NCI-H82 (cell line): ENCODE measurements at regions not wholly inside any gene's neighbourhood (a gene's known extent, or its start where the extent isn't known, plus 50 kb on each side); places are given as distances from the start of the nearest gene placed in this dataset.

Source experiments
- DNase-seq: peaks from one replicate; lab custom pipeline; 2025; lab: John Stamatoyannopoulos, UW

GRCh38 chr13:58795715-58796114, 1164.2 kb downstream of the PCDH17 start:
- peak; percentile 10 for DNase-seq

DNA sequence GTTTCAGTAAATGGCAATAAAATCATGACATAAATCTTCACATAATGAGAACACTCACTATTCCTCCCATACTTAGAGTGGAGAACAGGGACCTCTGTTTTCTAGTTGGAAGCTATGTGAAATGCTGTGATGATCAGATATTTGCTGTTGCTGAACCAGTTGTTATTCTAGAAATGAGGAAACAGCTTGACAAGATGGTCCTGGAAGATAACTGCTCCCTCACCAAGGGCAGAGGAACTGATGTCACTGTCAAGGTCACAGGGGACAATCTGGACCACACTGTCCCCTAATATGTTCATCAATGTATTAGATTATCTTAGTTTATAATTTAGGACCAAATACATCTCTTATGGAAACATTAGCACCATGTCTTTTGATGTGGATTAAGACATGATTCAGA, 1173.3 kb downstream of the PCDH17 start:
- DNase-seq = no peak

GRCh38 chr13:58806401-58806800, 1174.9 kb downstream of the PCDH17 start:
- DNase-seq = peak; percentile 23

GRCh38 chr13:58823701-58824100, 1192.2 kb downstream of the PCDH17 start:
- DNase-seq = no peak

DNA sequence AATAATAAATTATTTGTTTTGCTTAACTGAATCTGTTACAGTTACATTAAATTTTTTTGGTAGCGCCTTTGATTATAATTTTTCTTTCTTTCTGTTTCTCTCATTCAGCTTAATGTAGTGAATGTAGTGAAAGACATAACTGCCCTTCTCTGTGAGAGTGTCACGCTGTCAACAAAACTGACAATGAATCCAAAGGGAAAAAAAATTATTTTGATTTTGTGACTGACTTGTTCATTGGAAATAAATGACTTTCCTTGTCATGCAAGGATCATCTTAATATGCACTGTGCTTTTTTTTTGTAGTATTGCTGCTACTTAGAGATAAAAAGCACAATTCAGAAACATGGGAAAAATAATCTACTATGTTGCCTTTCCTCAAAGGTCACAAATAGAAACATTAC, 1196.4 kb downstream of the PCDH17 start:
- no peak for DNase-seq

DNA sequence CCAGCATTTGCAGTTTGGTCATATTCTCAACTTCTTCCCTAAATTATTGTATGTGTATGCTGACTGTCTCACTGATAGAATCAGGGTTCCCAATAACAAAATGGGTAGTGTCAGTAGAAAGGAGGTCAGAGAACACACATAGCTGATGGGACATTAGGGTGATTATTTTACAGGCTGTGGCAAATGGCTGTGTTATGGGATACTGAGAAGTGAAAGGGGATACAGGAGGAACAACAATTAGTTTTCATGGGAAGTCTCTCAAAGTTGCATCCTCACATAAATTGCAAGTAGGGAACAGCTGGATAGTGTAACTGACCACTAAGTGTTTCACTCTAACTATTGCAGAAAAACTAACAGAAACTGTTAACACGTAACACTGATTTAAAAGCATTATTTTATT, 1199.3 kb downstream of the PCDH17 start:
- DNase-seq = no peak

- no peak for DNase-seq
Measured at GRCh38 chr13:58838615-58839014, 1207.1 kb downstream of the PCDH17 start.

GRCh38 chr13:58843071-58843470, 1211.5 kb downstream of the PCDH17 start:
- no peak for DNase-seq

GRCh38 chr13:58843567-58843966, 1212.0 kb downstream of the PCDH17 start:
- peak; percentile 10 for DNase-seq

GRCh38 chr13:58850161-58850560, 1218.6 kb downstream of the PCDH17 start:
- peak; percentile 33 for DNase-seq

DNA sequence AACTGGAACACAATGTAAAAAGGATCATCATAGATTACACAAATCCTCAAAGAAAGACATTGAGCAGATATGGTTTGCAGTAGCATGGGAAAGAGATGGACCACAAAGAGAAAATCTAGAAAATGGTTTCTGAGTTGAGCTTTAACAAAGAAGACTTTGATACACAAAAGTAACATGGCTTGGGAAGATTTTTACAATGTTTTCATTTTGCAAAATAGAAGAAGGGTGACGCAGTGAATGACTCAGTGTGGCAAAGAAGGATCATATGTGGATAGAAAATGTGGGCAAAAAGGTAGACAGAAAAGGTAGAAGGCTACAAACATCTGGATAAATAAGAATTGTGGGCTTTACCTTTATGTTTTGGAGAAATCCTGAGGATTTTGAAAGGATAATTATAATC, 1220.5 kb downstream of the PCDH17 start:
- no peak for DNase-seq

DNA sequence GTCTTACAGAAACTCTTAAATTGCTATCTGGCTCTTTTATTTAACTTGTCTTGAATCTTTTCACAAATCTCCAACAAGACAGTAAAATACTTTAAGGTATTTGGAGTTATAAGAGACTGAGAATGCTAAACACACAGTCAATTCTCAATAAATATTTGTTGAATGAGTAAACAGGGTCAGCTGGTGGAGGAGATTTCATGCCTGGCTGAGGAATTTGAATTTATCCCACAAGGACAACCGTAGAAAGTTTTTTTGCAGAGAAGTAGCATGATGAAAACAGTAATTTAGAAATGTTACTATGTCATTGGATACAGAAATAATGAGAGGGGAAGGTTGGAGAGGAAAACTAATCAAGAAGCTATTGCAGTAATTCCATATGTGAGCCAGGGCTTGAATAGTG, 1223.7 kb downstream of the PCDH17 start:
- DNase-seq = no peak

GRCh38 chr13:58858870-58859371, 1227.4 kb downstream of the PCDH17 start:
- no peak for DNase-seq

DNA sequence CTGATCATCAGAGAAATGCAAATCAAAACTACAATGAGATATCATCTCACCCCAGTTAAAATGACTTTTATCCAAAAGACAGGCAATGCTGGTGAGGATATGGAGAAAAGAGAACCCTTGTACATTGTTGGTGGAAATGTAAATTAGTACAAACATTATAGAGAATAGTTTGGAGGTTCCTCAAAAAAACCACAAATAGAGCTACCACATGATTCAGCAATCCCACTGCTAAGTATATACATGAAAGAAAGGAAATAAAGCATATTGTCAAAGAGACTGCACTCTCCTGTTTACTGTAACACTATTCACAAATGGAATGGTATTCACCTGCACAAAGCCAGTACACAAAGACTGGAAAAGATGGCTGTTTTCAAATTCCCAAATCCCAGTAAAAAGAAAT, 1233.7 kb downstream of the PCDH17 start:
- no peak for DNase-seq

DNA sequence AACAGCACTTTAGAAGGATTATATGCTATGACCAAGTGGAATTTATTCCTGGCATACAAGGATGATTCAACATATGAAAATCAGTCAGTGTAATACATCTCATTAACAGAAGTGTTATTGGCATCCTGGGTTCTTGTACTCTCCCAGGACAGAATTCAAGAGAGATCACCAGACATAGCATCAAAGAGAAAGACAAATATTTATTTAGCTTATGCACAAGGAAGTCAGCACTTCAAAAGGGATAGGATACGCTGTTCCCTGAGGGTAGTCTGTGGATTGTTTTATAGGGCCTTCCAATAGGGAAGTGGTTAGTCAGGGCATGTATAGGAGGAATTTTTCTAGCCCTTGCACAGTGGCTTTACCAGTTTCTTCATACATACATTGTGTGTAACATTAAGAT, 1238.0 kb downstream of the PCDH17 start:
- DNase-seq = no peak

DNA sequence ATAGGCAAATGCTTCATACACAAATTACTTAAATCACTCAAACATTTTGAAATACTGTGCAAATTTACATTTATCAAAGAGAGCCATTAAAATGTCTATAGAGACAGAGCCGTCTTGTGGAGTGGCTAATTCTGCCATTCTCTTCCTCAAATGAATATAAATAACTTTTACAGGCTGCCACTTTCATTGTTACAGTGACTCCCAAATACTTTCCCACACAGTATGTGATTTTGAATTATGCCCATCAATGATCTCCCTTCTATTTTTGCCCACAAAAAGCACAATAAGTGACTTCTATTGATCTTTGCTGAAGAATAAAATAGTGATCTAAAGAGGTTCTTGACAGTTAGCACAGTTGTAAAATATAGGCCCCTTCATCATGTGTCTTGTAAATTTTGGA, 1244.9 kb downstream of the PCDH17 start:
- no peak for DNase-seq

- no peak for DNase-seq
Measured at GRCh38 chr13:58879114-58879513, 1247.6 kb downstream of the PCDH17 start.

DNA sequence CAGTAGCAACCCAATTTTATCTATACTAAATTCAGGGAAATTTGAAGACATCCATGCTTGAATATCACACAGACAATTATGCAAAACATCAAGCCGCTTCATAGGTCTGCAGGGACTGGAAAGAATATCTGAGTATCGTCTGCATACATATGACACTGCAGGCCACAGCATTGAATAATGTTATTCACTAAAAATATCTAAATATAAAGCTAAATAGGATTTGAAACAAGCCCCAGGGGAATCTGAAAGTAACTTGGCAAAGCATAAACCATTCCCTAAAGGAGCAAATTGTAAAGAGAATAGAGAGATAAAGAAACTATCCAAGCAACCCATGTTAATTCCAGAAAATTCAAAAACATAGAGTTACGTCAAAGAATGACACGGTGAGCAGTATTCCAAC, 1251.0 kb downstream of the PCDH17 start:
- DNase-seq = no peak

DNA sequence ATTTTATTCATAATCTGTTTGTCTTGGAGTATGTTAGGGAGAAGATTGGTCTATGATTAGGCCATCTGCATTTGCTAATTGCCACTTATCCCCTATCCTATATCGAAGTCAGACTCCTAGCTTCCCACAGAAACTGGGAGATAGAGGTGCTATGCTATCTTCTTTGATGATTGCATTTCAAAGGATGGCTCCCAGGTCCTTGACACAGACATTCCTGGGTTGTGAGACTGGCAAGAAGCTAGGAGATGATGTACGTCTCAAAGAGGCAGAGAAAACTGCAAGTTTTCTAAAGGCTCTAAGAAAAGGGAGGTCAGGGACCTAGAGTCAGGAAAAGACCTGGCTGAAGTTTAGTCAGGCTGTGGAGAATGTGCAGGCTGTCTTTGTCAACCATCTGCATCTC, 1251.9 kb downstream of the PCDH17 start:
- peak; percentile 16 for DNase-seq

DNA sequence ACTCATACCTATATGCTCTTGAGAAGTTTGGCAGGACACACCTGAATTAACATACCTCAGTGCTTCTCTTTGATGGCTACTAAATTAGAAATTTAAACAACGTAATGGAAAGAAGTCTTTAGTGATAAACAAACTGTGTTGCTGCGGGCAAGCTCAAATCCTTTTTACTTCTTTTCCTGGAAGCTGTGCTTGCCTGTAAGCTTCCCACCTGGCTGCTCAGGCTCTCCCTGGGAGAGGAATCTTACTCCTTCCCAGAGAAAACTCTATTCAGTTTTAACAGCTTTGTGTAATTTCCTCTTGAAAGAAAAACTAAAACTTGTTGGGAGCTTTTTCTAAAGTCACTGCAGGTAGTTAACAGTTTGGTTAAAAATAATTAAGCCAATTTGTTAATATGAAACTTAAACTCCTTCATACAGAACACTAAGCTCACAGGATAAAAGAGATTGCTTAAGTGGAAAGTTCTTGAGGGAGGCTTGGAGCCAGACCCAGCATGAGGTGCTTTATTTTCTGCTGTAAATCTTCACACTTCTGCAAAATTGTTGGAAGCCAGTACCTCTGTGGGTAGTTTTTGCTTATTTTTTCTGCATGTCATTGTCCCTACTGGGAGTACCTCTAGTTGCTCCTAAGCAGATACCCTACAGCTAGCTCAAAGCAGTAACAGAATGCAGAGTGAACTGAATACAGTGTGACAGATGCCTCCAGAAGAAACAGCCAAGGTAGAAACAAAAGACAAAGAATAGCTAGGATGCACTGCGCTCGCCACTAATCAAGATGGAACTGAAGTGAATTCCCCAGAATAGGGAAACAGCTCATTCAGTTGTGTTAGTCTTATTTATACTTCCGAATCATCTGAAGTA, 1253.0 kb downstream of the PCDH17 start:
- DNase-seq = peak; percentile 60

DNA sequence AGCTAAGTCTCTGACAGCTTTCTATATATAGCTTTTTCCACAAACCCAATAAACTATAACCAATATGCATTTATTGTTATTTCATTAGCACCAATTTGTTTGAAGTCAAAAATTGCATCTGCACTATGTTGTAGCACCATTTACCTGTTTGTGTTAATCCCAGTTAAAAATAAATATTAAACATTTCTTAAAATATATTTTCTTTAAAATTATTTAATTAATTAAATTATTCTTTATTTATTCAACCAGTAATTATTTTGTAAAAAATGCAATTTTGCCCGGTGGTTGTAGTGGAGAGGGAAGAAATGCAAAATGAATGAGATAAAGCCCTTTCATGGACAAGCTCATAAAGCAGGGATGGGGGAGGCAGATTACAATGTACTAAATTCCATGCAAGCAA, 1257.9 kb downstream of the PCDH17 start:
- DNase-seq = no peak

GRCh38 chr13:58893396-58893795, 1261.9 kb downstream of the PCDH17 start:
- no peak for DNase-seq

DNA sequence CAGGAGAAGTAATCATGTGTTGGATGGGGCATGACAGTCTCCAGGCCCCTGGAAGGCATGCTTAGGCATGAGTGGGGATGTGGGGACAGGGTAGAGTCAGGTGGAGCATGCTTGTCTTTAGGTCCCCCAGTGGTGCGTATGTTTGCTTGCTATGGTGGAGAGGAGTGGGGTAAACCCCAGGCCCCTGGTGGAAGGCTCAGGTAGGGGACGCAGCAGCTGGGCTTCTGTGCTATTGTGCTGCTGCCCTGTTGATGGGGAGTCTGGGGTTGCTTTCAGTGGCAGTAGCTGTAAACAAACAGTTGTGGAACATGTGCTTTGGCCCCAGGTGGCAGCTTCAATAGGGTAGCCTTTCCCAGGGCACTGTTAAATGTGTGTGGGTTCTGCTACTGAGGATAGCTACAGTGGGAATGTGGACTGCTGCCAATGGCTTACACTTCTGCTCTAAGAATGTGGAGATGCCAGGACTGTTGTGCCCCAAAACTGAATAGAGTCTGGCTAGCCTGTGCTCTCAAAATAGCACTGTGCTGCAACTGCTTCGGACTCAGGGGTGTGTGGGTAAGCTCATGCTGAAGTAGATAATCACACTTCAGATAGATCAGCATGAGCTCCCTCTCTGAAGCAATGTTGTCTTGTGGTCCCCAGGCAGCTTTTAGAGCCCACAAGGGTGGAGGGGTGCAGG, 1257.3 kb downstream of the DIAPH3 start:
- DNase-seq = no peak
